Spleen (tissue), 7 donors: ENCODE measurements at regions not wholly inside any gene's neighbourhood (a gene's known extent, or its start where the extent isn't known, plus 50 kb on each side); places are given as distances from the start of the nearest gene placed in this dataset.

Source experiments
- POLR2A ChIP-seq, 3 donors: fragments of 450-650 bp; IDR thresholded peaks; one replicate each; pipeline ENCODE4 v1.5.1; 2017; ENCODE audit warnings: antibody characterized with exemption in 3 of 3, mild to moderate bottlenecking in 1 of 3
- TF ChIP-seq, protein P1 (sequence below), 11 experiments: fragments of 200-600 bp in 7 of 11; fragments of 450-650 bp in 4 of 11; sonication (generic) in 4 of 11; IDR thresholded peaks in 8 of 11; conservative IDR thresholded peaks in 3 of 11; 1 replicate in 7 of 11; 2 replicates in 4 of 11; pipeline versions ENCODE4 v1.4.0 to v1.8.0; 2016 to 2021; ENCODE audit warnings: antibody characterized with exemption in 11 of 11, inconsistent platforms in 4 of 11, mild to moderate bottlenecking in 1 of 11
- donor health status: DM: no; HTN: no; CAD: no; lungs with moderate emphysema.
- donor health status: DM: no; HTN: no; CAD: no.
- donor health status: DM: no; HTN: no; CAD: no.

- no peak for TF ChIP-seq POLR2A (IDR thresholded peaks at IDR 0.05)
- TF ChIP-seq, protein P1, sequence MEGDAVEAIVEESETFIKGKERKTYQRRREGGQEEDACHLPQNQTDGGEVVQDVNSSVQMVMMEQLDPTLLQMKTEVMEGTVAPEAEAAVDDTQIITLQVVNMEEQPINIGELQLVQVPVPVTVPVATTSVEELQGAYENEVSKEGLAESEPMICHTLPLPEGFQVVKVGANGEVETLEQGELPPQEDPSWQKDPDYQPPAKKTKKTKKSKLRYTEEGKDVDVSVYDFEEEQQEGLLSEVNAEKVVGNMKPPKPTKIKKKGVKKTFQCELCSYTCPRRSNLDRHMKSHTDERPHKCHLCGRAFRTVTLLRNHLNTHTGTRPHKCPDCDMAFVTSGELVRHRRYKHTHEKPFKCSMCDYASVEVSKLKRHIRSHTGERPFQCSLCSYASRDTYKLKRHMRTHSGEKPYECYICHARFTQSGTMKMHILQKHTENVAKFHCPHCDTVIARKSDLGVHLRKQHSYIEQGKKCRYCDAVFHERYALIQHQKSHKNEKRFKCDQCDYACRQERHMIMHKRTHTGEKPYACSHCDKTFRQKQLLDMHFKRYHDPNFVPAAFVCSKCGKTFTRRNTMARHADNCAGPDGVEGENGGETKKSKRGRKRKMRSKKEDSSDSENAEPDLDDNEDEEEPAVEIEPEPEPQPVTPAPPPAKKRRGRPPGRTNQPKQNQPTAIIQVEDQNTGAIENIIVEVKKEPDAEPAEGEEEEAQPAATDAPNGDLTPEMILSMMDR (IDR thresholded peaks at IDR 0.05 in 8 of 11, conservative IDR thresholded peaks at IDR 0.05 in 3 of 11) = peak in 4 of 11 experiments; percentile 9 to 25 (median 16)
Measured at GRCh38 chr13:24605923-24606372, 74.3 kb upstream of the ATP12A start.
